DND-41 (cell line): ENCODE measurements at regions not wholly inside any gene's neighbourhood (a gene's known extent, or its start where the extent isn't known, plus 50 kb on each side); places are given as distances from the start of the nearest gene placed in this dataset.
"Not testable (repeated sequence)": the region's sequence is repeated elsewhere in the genome, so short reads cannot be mapped to it uniquely, and the experiment has no call there.

ENCODE experiments used
- ATAC-seq: fragments of 200-7000 bp; cut with Tn5 transposase; 3 replicates; pipeline ENCODE4 v1.9.1; 2021; ENCODE audit warnings: low read depth; ENCODE audit not compliant: insufficient read depth
- DNase-seq: peaks from one replicate; pipeline ENCODE4 v3.0.0-alpha.2; 2020
- H2AFZ ChIP-seq: 2 replicates; pipeline ENCODE4 v1.6.0; 2012; ENCODE audit warnings: low read depth, low read length
- H3K27ac ChIP-seq: 2 replicates; pipeline ENCODE4 v1.5.1; 2012; ENCODE audit warnings: low read length, inconsistent platforms
- H3K27me3 ChIP-seq: fragments of 200-600 bp; sonication (generic); 2 replicates; pipeline ENCODE4 v1.6.0; 2012; ENCODE audit warnings: low read length, mild to moderate bottlenecking, inconsistent platforms; ENCODE audit not compliant: insufficient read depth, poor library complexity
- H3K36me3 ChIP-seq: 2 replicates; pipeline ENCODE4 v1.5.1; 2012; ENCODE audit warnings: low read length, inconsistent platforms; ENCODE audit not compliant: insufficient read depth
- H3K4me1 ChIP-seq: 2 replicates; pipeline ENCODE4 v1.5.1; 2012; ENCODE audit warnings: mild to moderate bottlenecking, low read length; ENCODE audit not compliant: insufficient read depth
- H3K4me2 ChIP-seq: 2 replicates; pipeline ENCODE4 v1.6.0; 2012; ENCODE audit warnings: mild to moderate bottlenecking, moderate library complexity, low read length, inconsistent platforms; ENCODE audit not compliant: insufficient read depth
- H3K4me3 ChIP-seq, 2 experiments: fragments of 200-600 bp in 1 of 2; shearing (Covaris generic) in 1 of 2; 2 replicates each; pipeline ENCODE4 v1.5.1; 2012 to 2016; ENCODE audit warnings: inconsistent platforms in 2 of 2, low read length in 2 of 2, mild to moderate bottlenecking in 2 of 2, low read depth in 1 of 2, moderate library complexity in 1 of 2
- H3K79me2 ChIP-seq: 2 replicates; pipeline ENCODE4 v1.6.0; 2012; ENCODE audit warnings: low read length, inconsistent platforms; ENCODE audit not compliant: insufficient read depth
- H3K9ac ChIP-seq: 2 replicates; pipeline ENCODE4 v1.6.0; 2012; ENCODE audit warnings: low read depth, mild to moderate bottlenecking, inconsistent platforms, low read length, moderate library complexity
- H3K9me3 ChIP-seq: 2 replicates; pipeline ENCODE4 v1.5.1; 2012; ENCODE audit warnings: low read length, moderate library complexity, mild to moderate bottlenecking, inconsistent platforms; ENCODE audit not compliant: insufficient read depth, severe bottlenecking
- H4K20me1 ChIP-seq: 2 replicates; pipeline ENCODE4 v1.6.0; 2012; ENCODE audit warnings: low read length; ENCODE audit not compliant: insufficient read depth
- EZH2 ChIP-seq: IDR thresholded peaks from 3 replicates; pipeline ENCODE4 v1.6.1; 2012; ENCODE audit warnings: borderline replicate concordance, low read depth, mild to moderate bottlenecking, moderate library complexity, low read length, inconsistent platforms; ENCODE audit not compliant: severe bottlenecking
- TF ChIP-seq, protein P1 (sequence below): IDR thresholded peaks from 2 replicates; pipeline ENCODE4 v1.5.1; 2012; ENCODE audit warnings: borderline replicate concordance, low read length, moderate library complexity, mild to moderate bottlenecking; ENCODE audit not compliant: poor library complexity, severe bottlenecking; ENCODE audit errors: extremely low read depth

- Histone ChIP-seq H3K9ac (no peak overlapping the region), H3K79me2 (no peaks in the 10 kb centered on the region), H3K36me3 (no peaks in the 10 kb centered on the region), H4K20me1 (no peaks in the 10 kb centered on the region), H3K27me3 (no peaks in the 10 kb centered on the region), H3K4me3 (no peak overlapping the region), H3K4me2 (no peak overlapping the region), H2AFZ (no peak overlapping the region), H3K27ac (no peak overlapping the region), H3K4me1 (no peaks in the 10 kb centered on the region), H3K9me3 (no peaks in the 10 kb centered on the region)
- no peak for TF ChIP-seq EZH2
- TF ChIP-seq, protein P1, sequence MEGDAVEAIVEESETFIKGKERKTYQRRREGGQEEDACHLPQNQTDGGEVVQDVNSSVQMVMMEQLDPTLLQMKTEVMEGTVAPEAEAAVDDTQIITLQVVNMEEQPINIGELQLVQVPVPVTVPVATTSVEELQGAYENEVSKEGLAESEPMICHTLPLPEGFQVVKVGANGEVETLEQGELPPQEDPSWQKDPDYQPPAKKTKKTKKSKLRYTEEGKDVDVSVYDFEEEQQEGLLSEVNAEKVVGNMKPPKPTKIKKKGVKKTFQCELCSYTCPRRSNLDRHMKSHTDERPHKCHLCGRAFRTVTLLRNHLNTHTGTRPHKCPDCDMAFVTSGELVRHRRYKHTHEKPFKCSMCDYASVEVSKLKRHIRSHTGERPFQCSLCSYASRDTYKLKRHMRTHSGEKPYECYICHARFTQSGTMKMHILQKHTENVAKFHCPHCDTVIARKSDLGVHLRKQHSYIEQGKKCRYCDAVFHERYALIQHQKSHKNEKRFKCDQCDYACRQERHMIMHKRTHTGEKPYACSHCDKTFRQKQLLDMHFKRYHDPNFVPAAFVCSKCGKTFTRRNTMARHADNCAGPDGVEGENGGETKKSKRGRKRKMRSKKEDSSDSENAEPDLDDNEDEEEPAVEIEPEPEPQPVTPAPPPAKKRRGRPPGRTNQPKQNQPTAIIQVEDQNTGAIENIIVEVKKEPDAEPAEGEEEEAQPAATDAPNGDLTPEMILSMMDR: no peak
- ATAC-seq: no peak
- no peak for DNase-seq
Observed at GRCh38 chr13:61531383-61532065, 115.9 kb upstream of the PCDH20 start.

DNA sequence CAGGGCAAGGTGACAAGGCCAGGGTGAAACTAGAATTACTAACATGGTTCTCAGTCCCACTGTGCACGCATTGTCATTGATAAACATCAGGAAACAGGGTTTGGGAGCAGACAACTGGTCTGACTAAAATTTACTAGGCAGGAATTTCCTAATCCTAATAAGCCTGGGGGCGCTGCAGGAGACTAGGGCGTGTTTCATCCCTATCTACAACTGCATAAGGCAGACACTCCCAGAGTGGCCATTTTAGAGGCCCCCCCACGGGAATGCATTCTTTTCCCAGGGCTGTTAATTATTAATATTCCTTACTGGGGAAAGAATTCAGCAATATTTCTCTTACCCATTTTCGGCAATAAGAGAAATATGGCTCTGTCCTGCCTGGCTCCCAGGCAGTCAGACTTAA, 103.6 kb upstream of the PCDH20 start:
- DNase-seq, H4K20me1 ChIP-seq, H3K4me3 ChIP-seq, H3K9me3 ChIP-seq, H2AFZ ChIP-seq, H3K9ac ChIP-seq, H3K36me3 ChIP-seq, H3K79me2 ChIP-seq, H3K27me3 ChIP-seq, H3K4me2 ChIP-seq, ATAC-seq, H3K27ac ChIP-seq, H3K4me1 ChIP-seq: not testable (repeated sequence)

- Histone ChIP-seq H3K4me1 (no peaks in the 10 kb centered on the region), H3K9me3 (no peaks in the 10 kb centered on the region), H3K9ac (no peak overlapping the region), H3K79me2 (no peaks in the 10 kb centered on the region), H3K27ac (no peak overlapping the region), H3K36me3 (no peaks in the 10 kb centered on the region), H3K27me3 (no peaks in the 10 kb centered on the region), H3K4me2 (no peak overlapping the region), H4K20me1 (no peaks in the 10 kb centered on the region), H2AFZ (no peak overlapping the region), H3K4me3 (no peak overlapping the region)
- ATAC-seq (no peak), DNase-seq (no peak)
- TF ChIP-seq, protein P1: no peak
- no peak for TF ChIP-seq EZH2
Observed at GRCh38 chr13:61508936-61509335, 93.3 kb upstream of the PCDH20 start.

DNA sequence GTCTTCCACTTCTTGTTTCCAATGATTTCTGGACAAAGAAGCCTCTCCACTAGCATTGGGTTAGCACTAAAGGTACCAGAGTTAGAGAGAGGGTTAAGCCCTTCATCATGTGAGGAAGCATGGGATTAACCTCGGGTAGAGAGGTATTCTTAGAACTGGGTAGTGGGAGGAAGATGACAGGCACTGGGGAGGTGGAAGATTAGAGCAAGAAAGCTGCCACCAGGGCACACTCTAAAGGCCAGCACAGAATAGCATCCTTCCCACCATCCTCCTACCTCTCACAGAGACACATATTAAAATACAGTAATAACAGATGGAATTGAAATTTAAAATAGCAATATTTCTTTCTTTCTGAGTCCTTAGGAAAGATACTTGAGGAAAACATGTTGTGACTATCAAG, 84.5 kb upstream of the PCDH20 start:
- Histone ChIP-seq H3K4me2 (no peak overlapping the region), H4K20me1 (no peaks in the 10 kb centered on the region), H3K79me2 (no peaks in the 10 kb centered on the region), H3K9me3 (no peaks in the 10 kb centered on the region), H3K9ac (no peak overlapping the region), H3K4me3 (no peak overlapping the region), H2AFZ (no peak overlapping the region), H3K4me1 (no peaks in the 10 kb centered on the region), H3K27me3 (no peaks in the 10 kb centered on the region), H3K27ac (no peak overlapping the region), H3K36me3 (no peaks in the 10 kb centered on the region)
- DNase-seq (no peak), ATAC-seq (no peak)
- no peak for TF ChIP-seq EZH2
- TF ChIP-seq, protein P1: no peak
